ENCODE measurements at regions not wholly inside any gene's neighbourhood (a gene's known extent, or its start where the extent isn't known, plus 50 kb on each side); places are given as distances from the start of the nearest gene placed in this dataset.

DNA sequence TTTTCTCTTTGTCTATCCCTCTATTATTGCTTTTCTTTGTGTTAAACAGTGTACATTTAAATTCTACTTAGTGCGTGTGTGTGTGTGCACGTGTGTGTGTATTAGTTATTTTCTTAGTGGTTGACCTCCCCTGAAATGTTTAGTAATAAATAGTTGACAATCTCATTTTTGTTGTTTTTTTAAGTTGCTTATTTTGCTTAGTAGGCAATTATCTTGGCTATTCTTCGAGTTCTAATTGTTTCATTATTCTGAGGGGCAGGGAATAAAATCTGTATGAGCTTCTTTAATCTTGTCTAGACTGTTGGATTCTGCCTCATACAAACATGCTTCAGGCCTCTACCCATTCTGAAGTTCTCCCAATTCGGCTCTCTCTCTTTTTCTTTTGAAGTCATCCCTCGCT, 1169.0 kb upstream of the ATXN8OS start:
- ChIA-PET CTCF (ENCODE audit: partially characterized antibody) (no interaction called here), POLR2A (ENCODE audit: partially characterized antibody) (no interaction called here)
- no peaks in the 10 kb centered on the region for H3K9me3 ChIP-seq (ENCODE audit: insufficient read depth in 2 of 2, low read depth in 1 of 2, low read length in 1 of 2)
- H3K4me3 ChIP-seq (ENCODE audit: extremely low read depth in 1 of 4, insufficient read depth in 2 of 4, low read depth in 3 of 4, low read length in 4 of 4): no peak overlapping the region
- H3K27me3 ChIP-seq (replicated peaks in 1 of 4; ENCODE audit: control insufficient read depth in 3 of 4, extremely low read depth in 1 of 4, insufficient read depth in 3 of 4, low read length in 3 of 4): no peaks in the 10 kb centered on the region
- H3K4me1 ChIP-seq (replicated peaks in 1 of 4; ENCODE audit: control insufficient read depth in 3 of 4, insufficient read depth in 4 of 4, low read length in 3 of 4): peaks cover 0 to 4% (median 0%) of the 10 kb centered on the region in 4 experiments; a peak in 1 of 7 replicates
- H4K8ac ChIP-seq (ENCODE audit: extremely low read depth, insufficient read depth, low read length): no peak overlapping the region
- H2AFZ ChIP-seq (ENCODE audit: low read length): no peak overlapping the region
- no peaks in the 10 kb centered on the region for H3K36me3 ChIP-seq (ENCODE audit: control insufficient read depth in 2 of 4, insufficient read depth in 4 of 4, low read length in 3 of 4)
- H2BK120ac ChIP-seq (replicated peaks; ENCODE audit: low read depth, low read length): no peak overlapping the region
- no peak overlapping the region for H3K56ac ChIP-seq (replicated peaks; ENCODE audit: insufficient read length, low read depth, low read length)
- H2BK5ac ChIP-seq (ENCODE audit: low read depth, low read length): no peak overlapping the region
- H3K4ac ChIP-seq (replicated peaks; ENCODE audit: insufficient read length, low read depth, low read length): no peak overlapping the region
- H4K20me1 ChIP-seq (replicated peaks in 1 of 2; ENCODE audit: control insufficient read depth in 1 of 2, insufficient read depth in 2 of 2, low read length in 2 of 2): no peaks in the 10 kb centered on the region
- H3K79me2 ChIP-seq (ENCODE audit: control insufficient read depth in 1 of 2, insufficient read depth in 2 of 2, low read length in 2 of 2): no peaks in the 10 kb centered on the region
- H2BK15ac ChIP-seq (ENCODE audit: low read length): no peak overlapping the region
- H2BK20ac ChIP-seq (ENCODE audit: low read length): no peak overlapping the region
- no peak overlapping the region for H3K18ac ChIP-seq (ENCODE audit: extremely low read depth, low read length)
- no peak overlapping the region for H4K91ac ChIP-seq (replicated peaks; ENCODE audit: insufficient read length, low read length)
- DNase-seq (ENCODE audit: low read depth in 1 of 2, low spot score in 2 of 2) (no peak), FAIRE-seq (no peak)
- WGBS, 2 experiments (ENCODE audit: extremely low coverage in 1 of 2, insufficient coverage in 1 of 2, insufficient read length in 1 of 2, insufficient replicate concordance in 2 of 2, low coverage in 1 of 2, low lambda C conversion rate in 2 of 2, missing lambda C conversion rate in 1 of 2): 85% methylated on average over 5 of the region's 5 CpGs; no CpG with 5 or more reads in 1 of the 2 experiments
- H3K14ac ChIP-seq (ENCODE audit: insufficient read length): no peak overlapping the region
- H2BK12ac ChIP-seq (ENCODE audit: low read depth, low read length): no peak overlapping the region
- H3K23me2 ChIP-seq (ENCODE audit: low read depth, low read length): no peaks in the 10 kb centered on the region
- no peak overlapping the region for H3K9ac ChIP-seq (replicated peaks in 1 of 4; ENCODE audit: extremely low read depth in 1 of 4, low read depth in 3 of 4, low read length in 3 of 4)
- no peak overlapping the region for H3K23ac ChIP-seq (ENCODE audit: insufficient read length)
- no peaks in the 10 kb centered on the region for H3K79me1 ChIP-seq (ENCODE audit: low read depth, low read length)
- no peak overlapping the region for H3K27ac ChIP-seq (ENCODE audit: low read depth, low read length)
- H2AK5ac ChIP-seq (ENCODE audit: low read depth, low read length): no peak overlapping the region
- no peak overlapping the region for H4K5ac ChIP-seq (ENCODE audit: insufficient read length, low read depth, low read length)
- no peak overlapping the region for H3K4me2 ChIP-seq (ENCODE audit: insufficient read depth in 1 of 2, low read depth in 2 of 2, low read length in 2 of 2)
- TF ChIP-seq, protein P1, sequence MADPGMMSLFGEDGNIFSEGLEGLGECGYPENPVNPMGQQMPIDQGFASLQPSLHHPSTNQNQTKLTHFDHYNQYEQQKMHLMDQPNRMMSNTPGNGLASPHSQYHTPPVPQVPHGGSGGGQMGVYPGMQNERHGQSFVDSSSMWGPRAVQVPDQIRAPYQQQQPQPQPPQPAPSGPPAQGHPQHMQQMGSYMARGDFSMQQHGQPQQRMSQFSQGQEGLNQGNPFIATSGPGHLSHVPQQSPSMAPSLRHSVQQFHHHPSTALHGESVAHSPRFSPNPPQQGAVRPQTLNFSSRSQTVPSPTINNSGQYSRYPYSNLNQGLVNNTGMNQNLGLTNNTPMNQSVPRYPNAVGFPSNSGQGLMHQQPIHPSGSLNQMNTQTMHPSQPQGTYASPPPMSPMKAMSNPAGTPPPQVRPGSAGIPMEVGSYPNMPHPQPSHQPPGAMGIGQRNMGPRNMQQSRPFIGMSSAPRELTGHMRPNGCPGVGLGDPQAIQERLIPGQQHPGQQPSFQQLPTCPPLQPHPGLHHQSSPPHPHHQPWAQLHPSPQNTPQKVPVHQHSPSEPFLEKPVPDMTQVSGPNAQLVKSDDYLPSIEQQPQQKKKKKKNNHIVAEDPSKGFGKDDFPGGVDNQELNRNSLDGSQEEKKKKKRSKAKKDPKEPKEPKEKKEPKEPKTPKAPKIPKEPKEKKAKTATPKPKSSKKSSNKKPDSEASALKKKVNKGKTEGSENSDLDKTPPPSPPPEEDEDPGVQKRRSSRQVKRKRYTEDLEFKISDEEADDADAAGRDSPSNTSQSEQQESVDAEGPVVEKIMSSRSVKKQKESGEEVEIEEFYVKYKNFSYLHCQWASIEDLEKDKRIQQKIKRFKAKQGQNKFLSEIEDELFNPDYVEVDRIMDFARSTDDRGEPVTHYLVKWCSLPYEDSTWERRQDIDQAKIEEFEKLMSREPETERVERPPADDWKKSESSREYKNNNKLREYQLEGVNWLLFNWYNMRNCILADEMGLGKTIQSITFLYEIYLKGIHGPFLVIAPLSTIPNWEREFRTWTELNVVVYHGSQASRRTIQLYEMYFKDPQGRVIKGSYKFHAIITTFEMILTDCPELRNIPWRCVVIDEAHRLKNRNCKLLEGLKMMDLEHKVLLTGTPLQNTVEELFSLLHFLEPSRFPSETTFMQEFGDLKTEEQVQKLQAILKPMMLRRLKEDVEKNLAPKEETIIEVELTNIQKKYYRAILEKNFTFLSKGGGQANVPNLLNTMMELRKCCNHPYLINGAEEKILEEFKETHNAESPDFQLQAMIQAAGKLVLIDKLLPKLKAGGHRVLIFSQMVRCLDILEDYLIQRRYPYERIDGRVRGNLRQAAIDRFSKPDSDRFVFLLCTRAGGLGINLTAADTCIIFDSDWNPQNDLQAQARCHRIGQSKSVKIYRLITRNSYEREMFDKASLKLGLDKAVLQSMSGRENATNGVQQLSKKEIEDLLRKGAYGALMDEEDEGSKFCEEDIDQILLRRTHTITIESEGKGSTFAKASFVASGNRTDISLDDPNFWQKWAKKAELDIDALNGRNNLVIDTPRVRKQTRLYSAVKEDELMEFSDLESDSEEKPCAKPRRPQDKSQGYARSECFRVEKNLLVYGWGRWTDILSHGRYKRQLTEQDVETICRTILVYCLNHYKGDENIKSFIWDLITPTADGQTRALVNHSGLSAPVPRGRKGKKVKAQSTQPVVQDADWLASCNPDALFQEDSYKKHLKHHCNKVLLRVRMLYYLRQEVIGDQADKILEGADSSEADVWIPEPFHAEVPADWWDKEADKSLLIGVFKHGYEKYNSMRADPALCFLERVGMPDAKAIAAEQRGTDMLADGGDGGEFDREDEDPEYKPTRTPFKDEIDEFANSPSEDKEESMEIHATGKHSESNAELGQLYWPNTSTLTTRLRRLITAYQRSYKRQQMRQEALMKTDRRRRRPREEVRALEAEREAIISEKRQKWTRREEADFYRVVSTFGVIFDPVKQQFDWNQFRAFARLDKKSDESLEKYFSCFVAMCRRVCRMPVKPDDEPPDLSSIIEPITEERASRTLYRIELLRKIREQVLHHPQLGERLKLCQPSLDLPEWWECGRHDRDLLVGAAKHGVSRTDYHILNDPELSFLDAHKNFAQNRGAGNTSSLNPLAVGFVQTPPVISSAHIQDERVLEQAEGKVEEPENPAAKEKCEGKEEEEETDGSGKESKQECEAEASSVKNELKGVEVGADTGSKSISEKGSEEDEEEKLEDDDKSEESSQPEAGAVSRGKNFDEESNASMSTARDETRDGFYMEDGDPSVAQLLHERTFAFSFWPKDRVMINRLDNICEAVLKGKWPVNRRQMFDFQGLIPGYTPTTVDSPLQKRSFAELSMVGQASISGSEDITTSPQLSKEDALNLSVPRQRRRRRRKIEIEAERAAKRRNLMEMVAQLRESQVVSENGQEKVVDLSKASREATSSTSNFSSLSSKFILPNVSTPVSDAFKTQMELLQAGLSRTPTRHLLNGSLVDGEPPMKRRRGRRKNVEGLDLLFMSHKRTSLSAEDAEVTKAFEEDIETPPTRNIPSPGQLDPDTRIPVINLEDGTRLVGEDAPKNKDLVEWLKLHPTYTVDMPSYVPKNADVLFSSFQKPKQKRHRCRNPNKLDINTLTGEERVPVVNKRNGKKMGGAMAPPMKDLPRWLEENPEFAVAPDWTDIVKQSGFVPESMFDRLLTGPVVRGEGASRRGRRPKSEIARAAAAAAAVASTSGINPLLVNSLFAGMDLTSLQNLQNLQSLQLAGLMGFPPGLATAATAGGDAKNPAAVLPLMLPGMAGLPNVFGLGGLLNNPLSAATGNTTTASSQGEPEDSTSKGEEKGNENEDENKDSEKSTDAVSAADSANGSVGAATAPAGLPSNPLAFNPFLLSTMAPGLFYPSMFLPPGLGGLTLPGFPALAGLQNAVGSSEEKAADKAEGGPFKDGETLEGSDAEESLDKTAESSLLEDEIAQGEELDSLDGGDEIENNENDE (IDR thresholded peaks at IDR 0.05; ENCODE audit: insufficient replicate concordance, low read length): no peak

All from H1 (cell line).